Myocyte (in vitro differentiated cells): ENCODE measurements at regions not wholly inside any gene's neighbourhood (a gene's known extent, or its start where the extent isn't known, plus 50 kb on each side); places are given as distances from the start of the nearest gene placed in this dataset.
"Not testable (repeated sequence)": the region's sequence is repeated elsewhere in the genome, so short reads cannot be mapped to it uniquely, and the experiment has no call there.

Experiments used
- DNase-seq: peaks from one replicate; pipeline ENCODE4 v3.0.0-alpha.2; 2012; ENCODE audit warnings: low read depth

- no peak for DNase-seq
These were observed 118.8 kb downstream of the TUBA3C start for GRCh38 chr13:19062801-19063200.

- DNase-seq, result no peak
These were observed 119.5 kb downstream of the TUBA3C start for GRCh38 chr13:19062019-19062646.

GRCh38 chr13:19061278-19061677 is 120.3 kb downstream of the TUBA3C start:
- no peak for DNase-seq

GRCh38 chr13:19060311-19061002 is 121.2 kb downstream of the TUBA3C start:
- DNase-seq, result no peak

GRCh38 chr13:19059016-19059780 is 122.4 kb downstream of the TUBA3C start:
- no peak for DNase-seq

- no peak for DNase-seq
These were observed 123.1 kb downstream of the TUBA3C start for GRCh38 chr13:19058566-19058965.

- no peak for DNase-seq
These were observed 123.9 kb downstream of the TUBA3C start for GRCh38 chr13:19057588-19058340.

GRCh38 chr13:19056984-19057490 is 124.6 kb downstream of the TUBA3C start:
- DNase-seq, result no peak

- DNase-seq, result no peak
These were observed 125.2 kb downstream of the TUBA3C start for GRCh38 chr13:19056355-19056880.

- no peak for DNase-seq
These were observed 126.0 kb downstream of the TUBA3C start for GRCh38 chr13:19055611-19056010.

GRCh38 chr13:19053561-19053960 is 128.1 kb downstream of the TUBA3C start:
- no peak for DNase-seq

- DNase-seq, result no peak
These were observed 128.7 kb downstream of the TUBA3C start for GRCh38 chr13:19052931-19053330.

- DNase-seq, result no peak
These were observed 129.4 kb downstream of the TUBA3C start for GRCh38 chr13:19052180-19052579.

GRCh38 chr13:19050901-19051300 is 130.7 kb downstream of the TUBA3C start:
- no peak for DNase-seq

- not testable (repeated sequence) for DNase-seq
These were observed 132.0 kb downstream of the TUBA3C start for GRCh38 chr13:19049624-19050023.

- DNase-seq, result no peak
These were observed 133.2 kb downstream of the TUBA3C start for GRCh38 chr13:19048381-19048780.

GRCh38 chr13:19023115-19023514 is 158.5 kb downstream of the TUBA3C start:
- DNase-seq, result no peak

- DNase-seq, result no peak
These were observed 160.6 kb downstream of the TUBA3C start for GRCh38 chr13:19020988-19021387.

- no peak for DNase-seq
These were observed 183.2 kb downstream of the TUBA3C start for GRCh38 chr13:18998389-18998788.

- DNase-seq, result no peak
These were observed 185.0 kb downstream of the TUBA3C start for GRCh38 chr13:18996627-18997051.

GRCh38 chr13:18996221-18996620 is 185.4 kb downstream of the TUBA3C start:
- DNase-seq, result no peak
